ENCODE measurements at regions not wholly inside any gene's neighbourhood (a gene's known extent, or its start where the extent isn't known, plus 50 kb on each side); places are given as distances from the start of the nearest gene placed in this dataset.

GRCh38 chr10:29107866-29108498, 180.9 kb upstream of the LYZL1 start:
- H3K9me3 ChIP-seq (replicated peaks; ENCODE audit: control insufficient read depth, insufficient read depth, low read length) = no peaks in the 10 kb centered on the region
- SMC1A ChIA-PET (ENCODE audit: uncharacterized antibody, unreplicated experiment) = no interaction called here
- H4K20me1 ChIP-seq (ENCODE audit: control insufficient read depth, insufficient read depth) = no peaks in the 10 kb centered on the region
- 0% methylated on average over 2 of the region's 2 CpGs for whole genome bisulfite sequencing (ENCODE audit: insufficient coverage, insufficient replicate concordance, low lambda C conversion rate, missing lambda C conversion rate)
- FAIRE-seq = no peak
- no peak for ATAC-seq
- H3K4me1 ChIP-seq (ENCODE audit: control insufficient read depth, insufficient read depth, low read length) = no peaks in the 10 kb centered on the region
- H3K36me3 ChIP-seq (ENCODE audit: control insufficient read depth in 2 of 2, insufficient read depth in 2 of 2, low read length in 1 of 2) = no peaks in the 10 kb centered on the region
- H3K4me2 ChIP-seq (ENCODE audit: control insufficient read depth, insufficient read depth) = no peak overlapping the region
- no peaks in the 10 kb centered on the region for H3K79me2 ChIP-seq (ENCODE audit: control insufficient read depth, insufficient read depth, low read length)
- CTCF ChIA-PET = interaction anchor here (0.6 to 1.0 kb wide), 2 partner anchors 10 to 11 kb away, joined by 3 read pairs; no protein-coding TSS in a partner anchor
- intact Hi-C loops (cut with micrococcal nuclease; ENCODE audit: unreplicated experiment) (no loop called here), in situ Hi-C loops (cut with MboI) (loop anchor here (25.0 kb wide), 1 partner anchor 96 kb away; no protein-coding TSS in a partner anchor)
- H3K27me3 ChIP-seq (replicated peaks in 1 of 2; ENCODE audit: control insufficient read depth in 2 of 2, insufficient read depth in 2 of 2, low read length in 1 of 2) = no peaks in the 10 kb centered on the region
- H2AFZ ChIP-seq (ENCODE audit: control insufficient read depth, low read depth, low read length) = no peak overlapping the region
- DNase-seq (ENCODE audit: low read depth, low spot score) = no peak
- RAD21 ChIA-PET (ENCODE audit: unreplicated experiment) = no interaction called here
- POLR2A ChIA-PET = no interaction called here
- no TSS peak for BruUV-seq (replicated peaks)
- no peak overlapping the region for H3K27ac ChIP-seq (ENCODE audit: control insufficient read depth, insufficient read depth)
- no peak overlapping the region for H3K4me3 ChIP-seq
- no peak overlapping the region for H3K9ac ChIP-seq (ENCODE audit: control insufficient read depth, insufficient read depth, low read length)
- TF ChIP-seq FOXM1 (IDR thresholded peaks at IDR 0.05; ENCODE audit: low read depth, low read length) = no peak
- TF ChIP-seq SUPT20H (IDR thresholded peaks at IDR 0.05; ENCODE audit: borderline replicate concordance, control insufficient read depth, low read depth, low read length) = no peak
- no peak for TF ChIP-seq USF2 (IDR thresholded peaks at IDR 0.05; ENCODE audit: borderline replicate concordance, low read depth, low read length)
- no peak for TF ChIP-seq ZNF622 (IDR thresholded peaks at IDR 0.05)
- TF ChIP-seq ZBTB40 (IDR thresholded peaks at IDR 0.05; ENCODE audit: borderline replicate concordance) = no peak
- TF ChIP-seq PAX8 (IDR thresholded peaks at IDR 0.05) = no peak
- no peak for TF ChIP-seq NFXL1 (IDR thresholded peaks at IDR 0.05; ENCODE audit: borderline replicate concordance)
- TF ChIP-seq SREBF1 (IDR thresholded peaks at IDR 0.05; ENCODE audit: low read length) = no peak
- no peak for TF ChIP-seq RFX5 (IDR thresholded peaks at IDR 0.05; ENCODE audit: low read depth, low read length)
- no peak for TF ChIP-seq CHD4 (IDR thresholded peaks at IDR 0.05)
- no peak for TF ChIP-seq TARDBP (IDR thresholded peaks at IDR 0.05; ENCODE audit: borderline replicate concordance)
- no peak for TF ChIP-seq NBN (IDR thresholded peaks at IDR 0.05)
- TF ChIP-seq ATF3 (IDR thresholded peaks at IDR 0.05; ENCODE audit: borderline replicate concordance, extremely low read depth, low read depth, low read length) = no peak
- no peak for TF ChIP-seq IKZF2 (IDR thresholded peaks at IDR 0.05)
- TF ChIP-seq ZNF592 (IDR thresholded peaks at IDR 0.05) = no peak

Measured in GM12878 (cell line).